H9 (cell line): ENCODE measurements at regions not wholly inside any gene's neighbourhood (a gene's known extent, or its start where the extent isn't known, plus 50 kb on each side); places are given as distances from the start of the nearest gene placed in this dataset.

ENCODE experiments used
- DNase-seq: peaks from one replicate; pipeline ENCODE4 v3.0.0-alpha.2; 2017
- H2AFZ ChIP-seq: one replicate; pipeline ENCODE4 v1.6.1; 2013; ENCODE audit warnings: mild to moderate bottlenecking, low read length, control low read depth, moderate library complexity
- H2AK5ac ChIP-seq: 2 replicates; pipeline ENCODE4 v1.6.1; 2013; ENCODE audit warnings: low read length, control low read depth, mixed read lengths; ENCODE audit not compliant: insufficient read length
- H2BK120ac ChIP-seq: one replicate; pipeline ENCODE4 v1.6.1; 2013; ENCODE audit warnings: low read depth, mild to moderate bottlenecking, low read length, control low read depth, inconsistent platforms; ENCODE audit not compliant: poor library complexity, severe bottlenecking
- H2BK12ac ChIP-seq: 2 replicates; pipeline ENCODE4 v1.6.1; 2013; ENCODE audit warnings: low read length, control low read depth, mixed read lengths, low read depth; ENCODE audit not compliant: insufficient read length
- H2BK15ac ChIP-seq: 2 replicates; pipeline ENCODE4 v1.6.1; 2013; ENCODE audit warnings: low read depth, low read length, control low read depth
- H2BK20ac ChIP-seq: one replicate; pipeline ENCODE4 v1.6.1; 2013; ENCODE audit warnings: low read depth, mild to moderate bottlenecking, low read length, control low read depth, inconsistent platforms; ENCODE audit not compliant: poor library complexity, severe bottlenecking
- H2BK5ac ChIP-seq: 2 replicates; pipeline ENCODE4 v1.6.1; 2013; ENCODE audit warnings: low read length, control low read depth, mixed read lengths; ENCODE audit not compliant: insufficient read length
- H3K14ac ChIP-seq: 2 replicates; pipeline ENCODE4 v1.6.1; 2013; ENCODE audit warnings: low read length, control low read depth; ENCODE audit not compliant: insufficient read depth
- H3K18ac ChIP-seq: 2 replicates; pipeline ENCODE4 v1.6.1; 2013; ENCODE audit warnings: low read depth, mild to moderate bottlenecking, mixed read lengths, low read length, control low read depth; ENCODE audit not compliant: insufficient read length
- H3K23ac ChIP-seq: 2 replicates; pipeline ENCODE4 v1.6.1; 2013; ENCODE audit warnings: low read length, control low read depth, mixed read lengths, low read depth; ENCODE audit not compliant: insufficient read length
- H3K23me2 ChIP-seq: 2 replicates; pipeline ENCODE4 v1.6.1; 2013; ENCODE audit warnings: low read depth, mild to moderate bottlenecking, mixed read lengths, low read length, control low read depth; ENCODE audit not compliant: insufficient read length, poor library complexity, severe bottlenecking
- H3K27ac ChIP-seq: 2 replicates; pipeline ENCODE4 v1.5.1; 2013; ENCODE audit warnings: low read length, control low read depth, mixed read lengths, low read depth; ENCODE audit not compliant: insufficient read length
- H3K27me3 ChIP-seq: 2 replicates; pipeline ENCODE4 v1.6.1; 2013; ENCODE audit warnings: low read length, control low read depth, inconsistent platforms; ENCODE audit not compliant: insufficient read depth
- H3K4ac ChIP-seq: 2 replicates; pipeline ENCODE4 v1.6.1; 2013; ENCODE audit warnings: low read depth, mild to moderate bottlenecking, control low read depth, inconsistent platforms, low read length, moderate library complexity
- H3K4me1 ChIP-seq: 2 replicates; pipeline ENCODE4 v1.6.1; 2013; ENCODE audit warnings: low read length, control low read depth, inconsistent platforms; ENCODE audit not compliant: insufficient read depth
- H3K4me2 ChIP-seq: 2 replicates; pipeline ENCODE4 v1.6.1; 2013; ENCODE audit warnings: low read length, control low read depth, mixed read lengths; ENCODE audit not compliant: insufficient read length, insufficient read depth
- H3K56ac ChIP-seq: 2 replicates; pipeline ENCODE4 v1.6.1; 2013; ENCODE audit warnings: low read depth, mild to moderate bottlenecking, mixed read lengths, low read length, control low read depth; ENCODE audit not compliant: insufficient read length
- H3K79me1 ChIP-seq: 2 replicates; pipeline ENCODE4 v1.6.1; 2013; ENCODE audit warnings: low read depth, mild to moderate bottlenecking, moderate library complexity, low read length, control low read depth, inconsistent platforms; ENCODE audit not compliant: insufficient read depth, poor library complexity, severe bottlenecking
- H3K79me2 ChIP-seq: 2 replicates; pipeline ENCODE4 v1.6.1; 2013; ENCODE audit warnings: low read length, control low read depth, inconsistent platforms; ENCODE audit not compliant: insufficient read depth
- H3K9ac ChIP-seq: 2 replicates; pipeline ENCODE4 v1.6.1; 2013; ENCODE audit warnings: low read length, control low read depth, mixed read lengths; ENCODE audit not compliant: insufficient read length; ENCODE audit errors: extremely low read depth
- H3K9me3 ChIP-seq: one replicate; pipeline ENCODE4 v1.6.1; 2013; ENCODE audit warnings: low read depth, low read length, inconsistent platforms; ENCODE audit not compliant: control insufficient read depth
- H3T11ph ChIP-seq: one replicate; pipeline ENCODE4 v1.6.1; 2013; ENCODE audit warnings: mild to moderate bottlenecking, low read length, control low read depth, inconsistent platforms
- H4K20me1 ChIP-seq: one replicate; pipeline ENCODE4 v1.6.1; 2013; ENCODE audit not compliant: control insufficient read depth, insufficient read length, insufficient read depth
- H4K5ac ChIP-seq: 2 replicates; pipeline ENCODE4 v1.6.1; 2013; ENCODE audit warnings: low read depth, mild to moderate bottlenecking, mixed read lengths, low read length, control low read depth; ENCODE audit not compliant: insufficient read length
- H4K8ac ChIP-seq: replicated peaks from 2 replicates; pipeline ENCODE4 v1.6.1; 2013; ENCODE audit warnings: low read length, control low read depth, mixed read lengths, low read depth; ENCODE audit not compliant: insufficient read length
- H4K91ac ChIP-seq: 2 replicates; pipeline ENCODE4 v1.6.1; 2013; ENCODE audit warnings: low read depth, mild to moderate bottlenecking, moderate library complexity, mixed read lengths, low read length, control low read depth; ENCODE audit not compliant: insufficient read length
- H3K27ac Mint-ChIP-seq, 3 experiments: 2 replicates in 2 of 3; 3 replicates in 1 of 3; pipeline ENCODE4 v1.8.0; 2020 to 2021; ENCODE audit warnings: mixed read lengths in 3 of 3, mild to moderate bottlenecking in 1 of 3, moderate library complexity in 1 of 3
- H3K27me3 Mint-ChIP-seq: 2 replicates; pipeline ENCODE4 v1.8.0; 2021; ENCODE audit warnings: low read depth, mild to moderate bottlenecking, moderate library complexity, mixed read lengths
- H3K36me3 Mint-ChIP-seq, 3 experiments: 2 replicates in 2 of 3; 3 replicates in 1 of 3; pipeline ENCODE4 v1.8.0; 2020 to 2021; ENCODE audit warnings: low read depth in 3 of 3, mixed read lengths in 3 of 3; ENCODE audit not compliant: insufficient read depth in 1 of 3
- H3K4me1 Mint-ChIP-seq, 2 experiments: 2 replicates each; pipeline ENCODE4 v1.8.0; 2020; ENCODE audit warnings: mixed read lengths in 2 of 2
- H3K4me3 Mint-ChIP-seq, 2 experiments: 2 replicates in 1 of 2; 3 replicates in 1 of 2; pipeline ENCODE4 v1.8.0; 2020 to 2021; ENCODE audit warnings: mild to moderate bottlenecking in 2 of 2, mixed read lengths in 2 of 2, moderate library complexity in 1 of 2
- H3K9me3 Mint-ChIP-seq, 2 experiments: 2 replicates in 1 of 2; 3 replicates in 1 of 2; pipeline ENCODE4 v1.8.0; 2020; ENCODE audit warnings: mild to moderate bottlenecking in 2 of 2, mixed read lengths in 2 of 2, moderate library complexity in 1 of 2
- WGBS: extraction: QIAGEN DNeasy Blood & Tissue Kit; methylation state at CpG from one replicate; pipeline ENCODE4 v1.1.7; 2013; ENCODE audit warnings: missing lambda C conversion rate, low lambda C conversion rate, mixed read lengths; ENCODE audit not compliant: insufficient read length; ENCODE audit errors: extremely low coverage; 5-methylcytosine and 5-hydroxymethylcytosine counted together
- TF ChIP-seq, protein P1 (sequence below): fragments of 200-600 bp; sonication (generic); conservative IDR thresholded peaks from 3 replicates; pipeline ENCODE4 v1.8.0; 2021; ENCODE audit warnings: antibody characterized with exemption, mild to moderate bottlenecking

DNA sequence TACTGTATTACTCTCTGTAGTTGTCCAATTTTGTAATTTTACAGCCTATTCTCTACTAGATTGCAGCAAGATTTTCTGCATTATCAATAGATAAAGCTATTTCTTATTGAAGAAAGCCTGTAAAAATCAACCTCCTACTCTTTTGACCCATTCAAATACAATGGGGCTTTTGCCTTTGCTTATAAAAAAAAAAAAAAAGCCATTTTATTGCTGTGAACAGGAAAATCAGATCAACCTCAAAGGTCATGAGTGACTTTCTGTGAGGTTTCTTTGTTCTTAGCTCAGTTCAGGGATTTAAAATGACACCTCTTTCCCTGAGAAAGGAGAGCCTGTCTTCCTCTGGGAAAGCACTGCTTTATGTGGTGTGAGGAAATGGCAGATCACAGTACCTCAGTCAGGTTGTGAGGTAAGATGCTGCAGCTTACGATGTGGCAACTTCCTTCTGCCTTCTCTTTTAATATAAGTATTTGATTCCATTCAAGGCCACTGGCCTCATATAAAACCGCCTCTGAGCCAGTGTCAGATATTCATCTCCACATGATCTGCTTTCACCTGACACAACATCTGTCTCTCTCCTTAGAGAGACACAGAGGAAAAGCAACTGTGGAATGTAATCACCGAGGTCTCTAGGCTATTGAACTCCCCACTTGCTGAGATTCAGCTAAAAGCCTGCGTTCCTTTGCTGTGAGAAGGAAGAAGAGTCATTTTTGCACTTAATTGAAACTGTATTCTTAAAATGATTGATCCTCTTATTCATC, 161.5 kb upstream of the MB21D2 start:
- Histone ChIP-seq H3K18ac (no peak overlapping the region), H2BK120ac (no peak overlapping the region), H3K23ac (no peak overlapping the region), H3K4ac (no peak overlapping the region), H3K27me3 (no peaks in the 10 kb centered on the region), H4K8ac (no peak overlapping the region), H3K14ac (no peak overlapping the region), H3K56ac (no peak overlapping the region), H4K5ac (no peak overlapping the region), H3K23me2 (no peaks in the 10 kb centered on the region), H3K4me1 (no peaks in the 10 kb centered on the region), H2AK5ac (no peak overlapping the region), H3K9me3 (no peaks in the 10 kb centered on the region), H4K91ac (no peak overlapping the region), H2BK12ac (no peak overlapping the region), H4K20me1 (no peaks in the 10 kb centered on the region), H3T11ph (no peak overlapping the region), H2BK15ac (no peak overlapping the region), H2BK5ac (no peak overlapping the region), H2BK20ac (no peak overlapping the region), H3K79me2 (no peaks in the 10 kb centered on the region), H3K9ac (no peak overlapping the region), H2AFZ (no peak overlapping the region), H3K27ac (no peak overlapping the region), H3K4me2 (no peak overlapping the region), H3K79me1 (no peaks in the 10 kb centered on the region)
- Mint-ChIP-seq H3K4me1 (peaks cover 0 to 7% of the 10 kb centered on the region in 2 experiments; a peak in 2 of 4 replicates), H3K27ac (no peak overlapping the region), H3K9me3 (peaks cover 14 to 16% of the 10 kb centered on the region in 2 experiments), H3K4me3 (no peak overlapping the region), H3K36me3 (peaks cover 2 to 14% (median 9%) of the 10 kb centered on the region in 3 experiments; a peak in 6 of 7 replicates), H3K27me3 (no peaks in the 10 kb centered on the region)
- TF ChIP-seq, protein P1, sequence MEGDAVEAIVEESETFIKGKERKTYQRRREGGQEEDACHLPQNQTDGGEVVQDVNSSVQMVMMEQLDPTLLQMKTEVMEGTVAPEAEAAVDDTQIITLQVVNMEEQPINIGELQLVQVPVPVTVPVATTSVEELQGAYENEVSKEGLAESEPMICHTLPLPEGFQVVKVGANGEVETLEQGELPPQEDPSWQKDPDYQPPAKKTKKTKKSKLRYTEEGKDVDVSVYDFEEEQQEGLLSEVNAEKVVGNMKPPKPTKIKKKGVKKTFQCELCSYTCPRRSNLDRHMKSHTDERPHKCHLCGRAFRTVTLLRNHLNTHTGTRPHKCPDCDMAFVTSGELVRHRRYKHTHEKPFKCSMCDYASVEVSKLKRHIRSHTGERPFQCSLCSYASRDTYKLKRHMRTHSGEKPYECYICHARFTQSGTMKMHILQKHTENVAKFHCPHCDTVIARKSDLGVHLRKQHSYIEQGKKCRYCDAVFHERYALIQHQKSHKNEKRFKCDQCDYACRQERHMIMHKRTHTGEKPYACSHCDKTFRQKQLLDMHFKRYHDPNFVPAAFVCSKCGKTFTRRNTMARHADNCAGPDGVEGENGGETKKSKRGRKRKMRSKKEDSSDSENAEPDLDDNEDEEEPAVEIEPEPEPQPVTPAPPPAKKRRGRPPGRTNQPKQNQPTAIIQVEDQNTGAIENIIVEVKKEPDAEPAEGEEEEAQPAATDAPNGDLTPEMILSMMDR = no peak
- no CpG with 5 or more reads among the region's 4 CpGs for WGBS
- DNase-seq = no peak
